Fibroblast of pulmonary artery (primary cell): ENCODE measurements at regions not wholly inside any gene's neighbourhood (a gene's known extent, or its start where the extent isn't known, plus 50 kb on each side); places are given as distances from the start of the nearest gene placed in this dataset.

ENCODE experiments used
- DNase-seq: peaks from one replicate; pipeline ENCODE4 v3.0.0-alpha.2; 2010; ENCODE audit warnings: low read depth
- H3K4me3 ChIP-seq: replicated peaks from 2 replicates; pipeline ENCODE4 v1.5.1; 2011; ENCODE audit warnings: low read depth, mild to moderate bottlenecking, control low read depth, low read length, moderate library complexity
- CTCF ChIP-seq: IDR thresholded peaks from 2 replicates; pipeline ENCODE4 v1.5.1; 2011; ENCODE audit warnings: mild to moderate bottlenecking, control low read depth, low read length, inconsistent platforms; ENCODE audit errors: missing control alignments

- no peak for TF ChIP-seq CTCF
- DNase-seq, result no peak
- H3K4me3 ChIP-seq, result no peak overlapping the region
These were observed 188.2 kb upstream of the SYT4 start for GRCh38 chr18:43465483-43465882.

GRCh38 chr18:43471873-43472272 lies 194.6 kb upstream of the SYT4 start:
- DNase-seq, result no peak
- no peak overlapping the region for H3K4me3 ChIP-seq
- TF ChIP-seq CTCF, result no peak

GRCh38 chr18:43481069-43481468 lies 203.8 kb upstream of the SYT4 start:
- H3K4me3 ChIP-seq, result no peak overlapping the region
- DNase-seq, result no peak
- TF ChIP-seq CTCF, result no peak

- TF ChIP-seq CTCF, result no peak
- no peak for DNase-seq
- no peak overlapping the region for H3K4me3 ChIP-seq
These were observed 204.8 kb upstream of the SYT4 start for GRCh38 chr18:43482136-43482535.

- no peak for TF ChIP-seq CTCF
- no peak for DNase-seq
- H3K4me3 ChIP-seq, result no peak overlapping the region
These were observed 205.3 kb upstream of the SYT4 start for GRCh38 chr18:43482600-43482999.

GRCh38 chr18:43484710-43485109 lies 207.4 kb upstream of the SYT4 start:
- no peak for TF ChIP-seq CTCF
- no peak for DNase-seq
- H3K4me3 ChIP-seq, result no peak overlapping the region

GRCh38 chr18:43485545-43485963 lies 208.3 kb upstream of the SYT4 start:
- DNase-seq, result no peak
- TF ChIP-seq CTCF, result no peak
- H3K4me3 ChIP-seq, result no peak overlapping the region
